Suprapubic skin (tissue), 3 donors: ENCODE measurements at regions not wholly inside any gene's neighbourhood (a gene's known extent, or its start where the extent isn't known, plus 50 kb on each side); places are given as distances from the start of the nearest gene placed in this dataset.

Experiments used
- EP300 ChIP-seq: sonication (generic); formaldehyde crosslinking; IDR thresholded peaks from one replicate; pipeline ENCODE4 v1.6.1; 2017; ENCODE audit warnings: antibody characterized with exemption
- POLR2A ChIP-seq, 2 donors: fragments of 450-650 bp; IDR thresholded peaks; one replicate each; pipeline ENCODE4 v1.6.1; 2017; ENCODE audit warnings: antibody characterized with exemption in 2 of 2, mild to moderate bottlenecking in 2 of 2, moderate library complexity in 2 of 2
- TF ChIP-seq, protein P1 (sequence below), 2 donors: fragments of 200-600 bp in 1 of 2; fragments of 450-650 bp in 1 of 2; sonication (generic) in 1 of 2; IDR thresholded peaks; one replicate each; pipeline ENCODE4 v1.5.1; 2016 to 2019; ENCODE audit warnings: antibody characterized with exemption in 2 of 2, mild to moderate bottlenecking in 1 of 2, moderate library complexity in 1 of 2

DNA sequence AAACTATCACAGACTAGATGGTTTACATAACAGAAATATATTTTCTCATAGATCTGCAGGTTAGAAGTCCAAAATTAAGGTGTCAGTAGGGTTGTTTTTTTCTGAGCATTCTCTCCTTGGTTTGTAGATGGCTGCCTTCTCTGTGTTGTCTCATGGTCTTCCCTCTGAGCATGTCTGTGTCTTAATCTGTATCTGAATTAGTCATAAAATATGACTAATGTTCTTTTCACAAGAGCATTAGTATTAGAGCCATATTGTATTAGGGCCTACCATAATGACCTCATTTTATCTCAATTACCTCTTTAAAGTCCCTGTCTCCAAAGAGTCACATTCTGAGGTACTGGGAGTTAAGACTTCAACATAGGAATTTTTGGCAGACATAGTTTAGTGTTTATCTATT lies 77.2 kb upstream of the OBI1 start:
- TF ChIP-seq, protein P1, sequence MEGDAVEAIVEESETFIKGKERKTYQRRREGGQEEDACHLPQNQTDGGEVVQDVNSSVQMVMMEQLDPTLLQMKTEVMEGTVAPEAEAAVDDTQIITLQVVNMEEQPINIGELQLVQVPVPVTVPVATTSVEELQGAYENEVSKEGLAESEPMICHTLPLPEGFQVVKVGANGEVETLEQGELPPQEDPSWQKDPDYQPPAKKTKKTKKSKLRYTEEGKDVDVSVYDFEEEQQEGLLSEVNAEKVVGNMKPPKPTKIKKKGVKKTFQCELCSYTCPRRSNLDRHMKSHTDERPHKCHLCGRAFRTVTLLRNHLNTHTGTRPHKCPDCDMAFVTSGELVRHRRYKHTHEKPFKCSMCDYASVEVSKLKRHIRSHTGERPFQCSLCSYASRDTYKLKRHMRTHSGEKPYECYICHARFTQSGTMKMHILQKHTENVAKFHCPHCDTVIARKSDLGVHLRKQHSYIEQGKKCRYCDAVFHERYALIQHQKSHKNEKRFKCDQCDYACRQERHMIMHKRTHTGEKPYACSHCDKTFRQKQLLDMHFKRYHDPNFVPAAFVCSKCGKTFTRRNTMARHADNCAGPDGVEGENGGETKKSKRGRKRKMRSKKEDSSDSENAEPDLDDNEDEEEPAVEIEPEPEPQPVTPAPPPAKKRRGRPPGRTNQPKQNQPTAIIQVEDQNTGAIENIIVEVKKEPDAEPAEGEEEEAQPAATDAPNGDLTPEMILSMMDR (IDR thresholded peaks at IDR 0.05) = no peak
- TF ChIP-seq POLR2A (IDR thresholded peaks at IDR 0.05) = no peak
- TF ChIP-seq EP300 = no peak
